Colonic mucosa (tissue), 4 donors: ENCODE measurements at regions not wholly inside any gene's neighbourhood (a gene's known extent, or its start where the extent isn't known, plus 50 kb on each side); places are given as distances from the start of the nearest gene placed in this dataset.
"Not testable (repeated sequence)": the region's sequence is repeated elsewhere in the genome, so short reads cannot be mapped to it uniquely, and the experiment has no call there.

Source experiments
- DNase-seq: peaks from one replicate; pipeline ENCODE4 v3.0.0-alpha.2; 2020
- H3K27ac ChIP-seq: fragments of 200-600 bp; one replicate; pipeline ENCODE4 v1.8.0; 2021
- H3K27me3 ChIP-seq: fragments of 200-600 bp; one replicate; pipeline ENCODE4 v1.8.0; 2021
- H3K36me3 ChIP-seq: fragments of 200-600 bp; one replicate; pipeline ENCODE4 v1.8.0; 2021
- H3K4me1 ChIP-seq: fragments of 200-600 bp; one replicate; pipeline ENCODE4 v1.8.0; 2021; ENCODE audit warnings: mild to moderate bottlenecking
- H3K4me3 ChIP-seq: fragments of 200-600 bp; one replicate; pipeline ENCODE4 v1.8.0; 2021
- H3K9ac ChIP-seq, 2 donors: one replicate each; pipeline ENCODE4 v1.7.0; 2013; ENCODE audit warnings: control low read depth in 2 of 2, low read depth in 2 of 2, low read length in 2 of 2
- H3K9me3 ChIP-seq: fragments of 200-600 bp; one replicate; pipeline ENCODE4 v1.8.0; 2021
- intact Hi-C: fragments of 100-400 bp; cut with DNase I; formaldehyde crosslinking; loops from one replicate; pipeline ENCODE4 v1.14.1; 2022
- TF ChIP-seq, protein P1 (sequence below): fragments of 200-600 bp; IDR thresholded peaks from one replicate; pipeline ENCODE4 v1.8.0; 2022; ENCODE audit warnings: antibody characterized with exemption, mild to moderate bottlenecking
- donor health status: healthy.
- donor health status: DM: no; HTN: no; CAD: no.
- donor health status: DM: no; HTN: no; CAD: no.

DNA sequence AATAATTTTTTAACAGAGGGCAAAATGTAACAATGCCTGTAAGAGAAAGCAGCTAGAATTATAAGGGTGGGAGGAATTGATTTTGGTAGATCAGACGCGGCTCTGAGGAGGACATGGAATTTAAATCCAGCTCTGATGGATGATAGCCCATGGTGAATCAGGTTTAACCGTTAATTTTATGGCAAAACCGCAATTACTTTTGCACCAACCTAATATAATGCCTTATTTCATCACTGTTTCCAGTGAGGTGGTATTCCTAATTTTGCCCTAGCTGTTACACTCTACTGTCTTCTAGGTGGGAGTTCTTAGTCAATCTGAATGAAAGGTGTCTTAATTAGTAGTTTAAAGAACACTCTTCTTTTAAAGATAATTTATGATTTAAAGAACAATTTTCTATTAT, 198.3 kb upstream of the SMLR1 start:
- Histone ChIP-seq H3K9ac (no peak overlapping the region), H3K27ac (no peak overlapping the region), H3K27me3 (no peaks in the 10 kb centered on the region), H3K36me3 (no peaks in the 10 kb centered on the region), H3K4me1 (no peaks in the 10 kb centered on the region), H3K4me3 (no peak overlapping the region), H3K9me3 (no peaks in the 10 kb centered on the region)
- no peak for DNase-seq
- intact Hi-C loops, result no loop called here
- TF ChIP-seq, protein P1, sequence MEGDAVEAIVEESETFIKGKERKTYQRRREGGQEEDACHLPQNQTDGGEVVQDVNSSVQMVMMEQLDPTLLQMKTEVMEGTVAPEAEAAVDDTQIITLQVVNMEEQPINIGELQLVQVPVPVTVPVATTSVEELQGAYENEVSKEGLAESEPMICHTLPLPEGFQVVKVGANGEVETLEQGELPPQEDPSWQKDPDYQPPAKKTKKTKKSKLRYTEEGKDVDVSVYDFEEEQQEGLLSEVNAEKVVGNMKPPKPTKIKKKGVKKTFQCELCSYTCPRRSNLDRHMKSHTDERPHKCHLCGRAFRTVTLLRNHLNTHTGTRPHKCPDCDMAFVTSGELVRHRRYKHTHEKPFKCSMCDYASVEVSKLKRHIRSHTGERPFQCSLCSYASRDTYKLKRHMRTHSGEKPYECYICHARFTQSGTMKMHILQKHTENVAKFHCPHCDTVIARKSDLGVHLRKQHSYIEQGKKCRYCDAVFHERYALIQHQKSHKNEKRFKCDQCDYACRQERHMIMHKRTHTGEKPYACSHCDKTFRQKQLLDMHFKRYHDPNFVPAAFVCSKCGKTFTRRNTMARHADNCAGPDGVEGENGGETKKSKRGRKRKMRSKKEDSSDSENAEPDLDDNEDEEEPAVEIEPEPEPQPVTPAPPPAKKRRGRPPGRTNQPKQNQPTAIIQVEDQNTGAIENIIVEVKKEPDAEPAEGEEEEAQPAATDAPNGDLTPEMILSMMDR, result no peak

DNA sequence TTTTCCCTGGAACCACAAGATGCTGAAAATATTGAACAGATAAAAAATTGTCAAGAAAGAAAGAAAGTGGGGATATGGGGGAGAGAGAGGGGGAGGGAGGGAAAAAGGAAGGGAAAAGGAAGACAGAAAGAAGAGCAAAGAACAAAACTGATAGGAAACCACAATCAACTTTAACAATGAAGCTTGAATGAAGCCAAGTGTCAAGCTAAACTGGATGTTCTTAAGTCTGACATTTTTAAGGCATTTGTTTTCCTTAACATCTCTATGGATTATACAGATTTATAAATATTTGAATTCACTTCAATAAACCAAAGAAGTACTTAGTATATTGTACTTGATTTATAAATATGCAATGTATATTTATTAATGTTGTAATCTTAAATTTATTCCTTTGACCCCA, 197.6 kb upstream of the SMLR1 start:
- intact Hi-C loops, result no loop called here
- Histone ChIP-seq H3K9me3 (no peaks in the 10 kb centered on the region), H3K4me3 (no peak overlapping the region), H3K27me3 (no peaks in the 10 kb centered on the region), H3K27ac (no peak overlapping the region), H3K4me1 (no peaks in the 10 kb centered on the region), H3K36me3 (no peaks in the 10 kb centered on the region), H3K9ac (no peak overlapping the region)
- TF ChIP-seq, protein P1, result no peak
- DNase-seq, result no peak

DNA sequence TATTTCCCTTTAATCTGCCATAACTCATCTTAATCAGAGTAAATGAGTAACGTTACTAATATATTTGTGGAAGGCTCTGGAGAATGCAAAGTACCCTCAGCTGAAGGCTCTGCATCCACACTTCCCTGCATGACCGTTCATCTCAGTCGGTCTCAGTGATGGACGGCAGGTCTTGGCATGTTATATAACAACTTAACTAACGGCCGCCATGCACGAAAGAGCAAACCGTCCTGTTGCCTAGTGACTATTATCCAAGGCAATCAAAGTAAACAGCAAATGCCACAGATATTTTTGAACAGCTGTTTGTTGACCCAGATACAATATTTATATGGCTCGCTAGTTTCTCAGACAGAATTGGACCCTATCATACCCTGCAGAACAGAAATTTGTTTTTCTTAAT, 194.9 kb upstream of the SMLR1 start:
- intact Hi-C loops, result no loop called here
- H3K9ac ChIP-seq, result no peak overlapping the region
- no peak for DNase-seq
- no peaks in the 10 kb centered on the region for H3K27me3 ChIP-seq
- no peaks in the 10 kb centered on the region for H3K9me3 ChIP-seq
- no peak overlapping the region for H3K27ac ChIP-seq
- no peak overlapping the region for H3K4me3 ChIP-seq
- TF ChIP-seq, protein P1, result no peak
- no peaks in the 10 kb centered on the region for H3K36me3 ChIP-seq
- H3K4me1 ChIP-seq, result no peaks in the 10 kb centered on the region

DNA sequence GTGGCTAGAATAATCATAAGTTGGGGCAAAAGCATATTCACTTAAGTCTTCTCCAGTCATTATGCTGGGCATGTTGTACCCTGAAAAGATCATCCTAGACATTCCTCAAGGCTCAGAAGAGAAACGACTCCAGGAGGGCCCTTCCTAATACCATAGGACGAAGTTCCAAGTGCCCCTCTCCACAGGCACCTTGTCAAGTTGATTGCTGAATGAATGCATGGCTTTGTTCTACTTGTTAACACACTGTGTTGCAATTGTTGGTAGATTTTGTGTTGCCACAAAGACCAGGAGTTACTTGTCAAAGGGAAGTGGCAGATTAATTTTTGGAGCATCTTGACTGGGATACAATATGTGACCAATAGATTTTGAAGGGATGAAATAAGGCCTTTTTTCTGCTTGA, 194.3 kb upstream of the SMLR1 start:
- Histone ChIP-seq H3K4me3 (no peak overlapping the region), H3K27ac (no peak overlapping the region), H3K9ac (no peak overlapping the region), H3K36me3 (no peaks in the 10 kb centered on the region), H3K9me3 (no peaks in the 10 kb centered on the region), H3K4me1 (no peaks in the 10 kb centered on the region), H3K27me3 (no peaks in the 10 kb centered on the region)
- intact Hi-C loops, result no loop called here
- TF ChIP-seq, protein P1, result no peak
- no peak for DNase-seq

DNA sequence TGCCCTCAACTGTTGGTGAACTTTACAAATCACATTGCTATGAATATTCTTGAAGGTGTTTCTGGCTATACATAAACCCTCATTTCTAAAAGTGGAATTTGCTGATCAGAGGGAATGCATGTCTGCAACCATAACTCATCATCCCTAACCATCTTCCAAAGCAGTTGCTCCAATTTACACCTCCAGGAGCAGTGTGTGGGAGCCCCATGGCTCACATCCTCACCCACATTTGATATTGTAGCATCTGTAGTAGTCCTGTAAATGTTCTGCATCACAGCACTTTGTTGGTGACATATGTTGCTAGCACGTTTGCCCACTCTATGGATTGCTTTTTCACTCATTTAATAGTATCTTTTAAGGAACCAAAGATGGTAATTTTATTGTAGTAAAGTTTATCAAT, 183.8 kb upstream of the SMLR1 start:
- Histone ChIP-seq H3K9ac (no peak overlapping the region), H3K4me3 (no peak overlapping the region), H3K36me3 (no peaks in the 10 kb centered on the region), H3K4me1 (no peaks in the 10 kb centered on the region), H3K27ac (no peak overlapping the region), H3K27me3 (no peaks in the 10 kb centered on the region), H3K9me3 (no peaks in the 10 kb centered on the region)
- no peak for DNase-seq
- TF ChIP-seq, protein P1, result no peak
- intact Hi-C loops, result no loop called here

DNA sequence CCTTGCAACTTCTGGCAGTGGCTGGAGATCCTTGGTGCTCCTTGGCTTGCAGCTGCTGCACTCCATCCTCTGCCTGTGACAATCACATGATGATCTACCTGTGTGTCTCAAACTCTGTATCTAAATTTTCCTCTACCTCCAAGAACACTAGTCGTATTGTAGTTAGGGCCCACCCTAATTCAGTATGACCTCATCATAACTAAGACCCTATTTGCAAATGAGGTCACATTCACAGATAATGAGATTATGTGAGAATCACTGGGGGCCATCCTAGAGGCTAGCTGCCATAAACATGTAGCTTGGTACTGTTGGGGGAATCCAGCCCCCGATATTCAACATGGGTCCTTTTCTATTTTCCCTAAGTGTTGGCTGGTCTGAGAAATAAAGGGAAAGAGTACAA, 183.0 kb upstream of the SMLR1 start:
- intact Hi-C loops, result no loop called here
- no peaks in the 10 kb centered on the region for H3K9me3 ChIP-seq
- no peaks in the 10 kb centered on the region for H3K27me3 ChIP-seq
- no peaks in the 10 kb centered on the region for H3K4me1 ChIP-seq
- no peaks in the 10 kb centered on the region for H3K36me3 ChIP-seq
- H3K27ac ChIP-seq, result no peak overlapping the region
- H3K4me3 ChIP-seq, result no peak overlapping the region
- TF ChIP-seq, protein P1, result no peak
- no peak for DNase-seq
- no peak overlapping the region for H3K9ac ChIP-seq

DNA sequence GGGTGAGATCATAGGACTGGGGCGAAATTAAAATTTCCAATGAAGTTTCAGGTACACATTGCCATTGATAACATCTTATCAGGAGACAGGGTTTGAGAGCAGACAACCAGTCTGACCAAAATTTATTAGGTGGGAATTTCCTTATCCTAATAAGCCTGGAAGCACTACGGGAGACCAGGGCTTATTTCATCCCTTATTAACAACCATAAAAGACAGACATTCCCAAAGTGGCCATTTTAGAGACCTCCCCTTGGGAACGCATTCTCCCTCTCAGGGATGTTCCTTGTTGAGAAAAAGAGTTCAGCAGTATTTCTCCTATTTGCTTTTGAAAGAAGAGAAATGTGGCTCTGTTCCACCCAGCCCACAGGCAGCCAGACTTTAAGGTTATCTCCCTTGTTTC, 182.4 kb upstream of the SMLR1 start:
- H3K4me1 ChIP-seq, H3K36me3 ChIP-seq, H3K4me3 ChIP-seq, H3K27me3 ChIP-seq, H3K9me3 ChIP-seq, H3K27ac ChIP-seq, H3K9ac ChIP-seq, DNase-seq, intact Hi-C loops: not testable (repeated sequence)
